A549 (cell line): ENCODE measurements at regions not wholly inside any gene's neighbourhood (a gene's known extent, or its start where the extent isn't known, plus 50 kb on each side); places are given as distances from the start of the nearest gene placed in this dataset.

Source experiments
- ATAC-seq, 2 experiments: fragments of 200-7000 bp in 1 of 2; fragments of >200 bp in 1 of 2; cut with Nextera tagmentation in 1 of 2; cut with Tn5 transposase in 1 of 2; 3 replicates each; pipeline versions ENCODE4 v1.8.0 to v1.9.1; 2018 to 2020; ENCODE audit warnings: mild to moderate bottlenecking in 1 of 2, moderate library complexity in 1 of 2
- CTCF ChIA-PET: fragments of 300-600 bp; sonication (Branson Sonifier 250); formaldehyde crosslinking; extraction: SDS; loops from one replicate; lab custom pipeline; 2021; ENCODE audit warnings: antibody characterized with exemption, inconsistent platforms; lab: Yijun Ruan, JAX
- POLR2A ChIA-PET: fragments of 350-600 bp; formaldehyde crosslinking; extraction: SDS; loops from one replicate; lab custom pipeline; 2021; ENCODE audit warnings: antibody characterized with exemption, inconsistent platforms; lab: Yijun Ruan, JAX
- DNase-seq, 2 experiments: peaks; one replicate each; pipeline versions ENCODE4 v3.0.0 to v3.0.0-alpha.2; 2011 to 2016; ENCODE audit warnings: low read depth in 1 of 2, low spot score in 1 of 2
- FAIRE-seq: peaks from 2 replicates; lab custom pipeline; 2011; peaks lifted over from hg19 to GRCh38; lab: Jason Lieb, UNC
- H3K27ac ChIP-seq, 2 experiments: fragments of >200 bp; sonication (Bioruptor Twin); formaldehyde crosslinking; 3 replicates each; pipeline ENCODE4 v1.5.1; 2016 to 2017
- H3K4me1 ChIP-seq: fragments of >200 bp; sonication (Bioruptor Twin); formaldehyde crosslinking; 3 replicates; pipeline ENCODE4 v1.6.1; 2016
- H3K4me2 ChIP-seq: fragments of >200 bp; sonication (Bioruptor Twin); formaldehyde crosslinking; 3 replicates; pipeline ENCODE4 v1.6.1; 2016
- H3K4me3 ChIP-seq: fragments of >200 bp; sonication (Bioruptor Twin); formaldehyde crosslinking; 3 replicates; pipeline ENCODE4 v1.5.1; 2016
- H3K9me3 ChIP-seq: fragments of >200 bp; sonication (Bioruptor Twin); formaldehyde crosslinking; 3 replicates; pipeline ENCODE4 v1.6.1; 2016
- ATOH8 ChIP-seq: fragments of 250-450 bp; sonication (Bioruptor Pico); IDR thresholded peaks from 2 replicates; pipeline ENCODE4 v1.5.0; 2020; ENCODE audit warnings: low read depth, mild to moderate bottlenecking, moderate library complexity
- CBX8 ChIP-seq: fragments of 200-600 bp; sonication (generic); IDR thresholded peaks from 2 replicates; pipeline ENCODE4 v1.6.1; 2016
- CEBPB ChIP-seq, 2 experiments: fragments of >200 bp in 1 of 2; sonication (Bioruptor Twin) in 1 of 2; formaldehyde crosslinking in 1 of 2; IDR thresholded peaks; 2 replicates each; pipeline ENCODE4 v1.6.1; 2012 to 2016
- CHD4 ChIP-seq: fragments of 200-600 bp; sonication (generic); IDR thresholded peaks from 2 replicates; pipeline ENCODE4 v1.6.1; 2016; ENCODE audit warnings: antibody characterized with exemption, mild to moderate bottlenecking, borderline replicate concordance
- E2F6 ChIP-seq: IDR thresholded peaks from 2 replicates; pipeline ENCODE4 v1.6.1; 2012; ENCODE audit warnings: low read depth, borderline replicate concordance
- ELK1 ChIP-seq: fragments of 150-350 bp; IDR thresholded peaks from 2 replicates; pipeline ENCODE4 v1.6.1; 2014; ENCODE audit warnings: low read depth, mild to moderate bottlenecking, low read length
- FOSL2 ChIP-seq, 2 experiments: fragments of 450-650 bp in 1 of 2; fragments of >200 bp in 1 of 2; sonication (Bioruptor Twin) in 1 of 2; formaldehyde crosslinking; IDR thresholded peaks; 2 replicates each; pipeline versions ENCODE4 v1.5.0 to v1.6.1; 2016 to 2020; ENCODE audit warnings: mild to moderate bottlenecking in 1 of 2, moderate library complexity in 1 of 2
- FOXS1 ChIP-seq: fragments of 250-450 bp; sonication (Bioruptor Pico); IDR thresholded peaks from 2 replicates; pipeline ENCODE4 v1.5.0; 2020; ENCODE audit warnings: mild to moderate bottlenecking, moderate library complexity
- GATA3 ChIP-seq: IDR thresholded peaks from 2 replicates; pipeline ENCODE4 v1.6.1; 2012; ENCODE audit warnings: borderline replicate concordance
- HES2 ChIP-seq: fragments of >200 bp; sonication (Bioruptor Twin); formaldehyde crosslinking; IDR thresholded peaks from 2 replicates; pipeline ENCODE4 v1.6.1; 2016
- HEYL ChIP-seq: fragments of 250-450 bp; sonication (Bioruptor Pico); IDR thresholded peaks from 2 replicates; pipeline ENCODE4 v1.8.0; 2021; ENCODE audit warnings: mild to moderate bottlenecking, moderate library complexity
- HMGXB4 ChIP-seq: fragments of 250-450 bp; sonication (Bioruptor Pico); IDR thresholded peaks from 2 replicates; pipeline ENCODE4 v1.5.0; 2021; ENCODE audit warnings: mild to moderate bottlenecking, moderate library complexity, borderline replicate concordance
- HOXB5 ChIP-seq: fragments of 250-450 bp; sonication (Bioruptor Pico); IDR thresholded peaks from 2 replicates; pipeline ENCODE4 v1.5.0; 2020; ENCODE audit warnings: mild to moderate bottlenecking, moderate library complexity
- JUN ChIP-seq, 2 experiments: fragments of >200 bp; sonication (Bioruptor Twin); formaldehyde crosslinking; IDR thresholded peaks; 2 replicates in 1 of 2; 3 replicates in 1 of 2; pipeline ENCODE4 v1.6.1; 2016 to 2017
- KDM1A ChIP-seq: fragments of 200-600 bp; sonication (generic); IDR thresholded peaks from 2 replicates; pipeline ENCODE4 v1.6.1; 2016; ENCODE audit warnings: low read depth, mild to moderate bottlenecking
- NPAS2 ChIP-seq: fragments of 250-450 bp; sonication (Bioruptor Pico); IDR thresholded peaks from 2 replicates; pipeline ENCODE4 v1.8.0; 2022; ENCODE audit warnings: mild to moderate bottlenecking, moderate library complexity, borderline replicate concordance
- PBX3 ChIP-seq: IDR thresholded peaks from 2 replicates; pipeline ENCODE4 v1.6.1; 2012
- PHF8 ChIP-seq: fragments of 200-600 bp; sonication (generic); IDR thresholded peaks from 2 replicates; pipeline ENCODE4 v1.6.1; 2016; ENCODE audit warnings: low read depth, mild to moderate bottlenecking, antibody characterized with exemption, moderate library complexity, borderline replicate concordance
- RARB ChIP-seq: fragments of 250-450 bp; sonication (Bioruptor Pico); IDR thresholded peaks from 2 replicates; pipeline ENCODE4 v1.8.0; 2021; ENCODE audit warnings: mild to moderate bottlenecking, moderate library complexity
- RCOR1 ChIP-seq: fragments of 150-350 bp; IDR thresholded peaks from 2 replicates; pipeline ENCODE4 v1.6.1; 2014; ENCODE audit warnings: antibody characterized with exemption, low read length, low read depth
- SREBF2 ChIP-seq: fragments of 450-650 bp; IDR thresholded peaks from 2 replicates; pipeline ENCODE4 v1.6.1; 2014; ENCODE audit warnings: mild to moderate bottlenecking, moderate library complexity
- TFCP2L1 ChIP-seq: fragments of 250-450 bp; sonication (Bioruptor Pico); IDR thresholded peaks from 2 replicates; pipeline ENCODE4 v1.5.0; 2021; ENCODE audit warnings: mild to moderate bottlenecking
- ZC3H11A ChIP-seq: fragments of 450-650 bp; IDR thresholded peaks from 2 replicates; pipeline ENCODE4 v1.6.1; 2014; ENCODE audit warnings: antibody characterized with exemption, mild to moderate bottlenecking
- ZNF302 ChIP-seq: fragments of 250-450 bp; sonication (Bioruptor Pico); IDR thresholded peaks from 2 replicates; pipeline ENCODE4 v1.9.0; 2021; ENCODE audit warnings: inconsistent platforms, mild to moderate bottlenecking, moderate library complexity
- ZSCAN20 ChIP-seq: fragments of 250-450 bp; sonication (Bioruptor Pico); IDR thresholded peaks from 2 replicates; pipeline ENCODE4 v1.8.0; 2022; ENCODE audit warnings: mild to moderate bottlenecking, moderate library complexity
- WGBS: methylation state at CpG from one replicate; pipeline ENCODE4 v1.1.6; 2017; ENCODE audit errors: missing lambda C conversion rate; 5-methylcytosine and 5-hydroxymethylcytosine counted together

GRCh38 chr4:185914583-185915199 lies 102.7 kb upstream of the SORBS2 start:
- Histone ChIP-seq H3K27ac (no peak overlapping the region), H3K4me2 (no peak overlapping the region), H3K4me3 (no peak overlapping the region), H3K9me3 (no peaks in the 10 kb centered on the region), H3K4me1 (no peaks in the 10 kb centered on the region)
- WGBS = 70% methylated on average over 11 of the region's 11 CpGs
- ATAC-seq (no peak), FAIRE-seq (no peak), DNase-seq (no peak)
- no peak for TF ChIP-seq HEYL (CRISPR knock-in tag)
- no peak for TF ChIP-seq ZSCAN20 (CRISPR knock-in tag)
- no peak for TF ChIP-seq FOSL2 (IDR thresholded peaks at IDR 0.05)
- no peak for TF ChIP-seq FOSL2 (CRISPR knock-in tag; IDR thresholded peaks at IDR 0.05)
- no peak for TF ChIP-seq PBX3
- TF ChIP-seq CBX8 = no peak
- CTCF ChIA-PET = no interaction called here
- POLR2A ChIA-PET = no interaction called here

GRCh38 chr4:185915271-185915670 lies 103.3 kb upstream of the SORBS2 start:
- TF ChIP-seq SREBF2 (no peak), TFCP2L1 (CRISPR knock-in tag) (no peak), HOXB5 (CRISPR knock-in tag) (no peak), ELK1 (no peak)
- Histone ChIP-seq H3K27ac (no peak overlapping the region), H3K4me3 (no peak overlapping the region), H3K4me2 (no peak overlapping the region), H3K9me3 (no peaks in the 10 kb centered on the region), H3K4me1 (no peaks in the 10 kb centered on the region)
- POLR2A ChIA-PET = no interaction called here
- CTCF ChIA-PET = no interaction called here
- FAIRE-seq (no peak), ATAC-seq (no peak), DNase-seq (no peak)
- 6% methylated on average over 2 of the region's 2 CpGs for WGBS

GRCh38 chr4:185915817-185916216 lies 103.8 kb upstream of the SORBS2 start:
- CTCF ChIA-PET = no interaction called here
- no peak overlapping the region for H3K4me2 ChIP-seq
- no peaks in the 10 kb centered on the region for H3K9me3 ChIP-seq
- no peak for FAIRE-seq
- H3K27ac ChIP-seq = no peak overlapping the region
- no peaks in the 10 kb centered on the region for H3K4me1 ChIP-seq
- no peak overlapping the region for H3K4me3 ChIP-seq
- POLR2A ChIA-PET = no interaction called here
- WGBS = 54% methylated on average over 4 of the region's 4 CpGs
- ATAC-seq = no peak
- DNase-seq = no peak
- TF ChIP-seq RARB (CRISPR knock-in tag) (no peak), RCOR1 (no peak), E2F6 (no peak), FOXS1 (no peak), HMGXB4 (CRISPR knock-in tag) (no peak), KDM1A (no peak), PHF8 (no peak), ZC3H11A (no peak), HES2 (no peak), JUN (IDR thresholded peaks at IDR 0.05) (no peak), CHD4 (no peak), ATOH8 (no peak), ZNF302 (CRISPR knock-in tag) (no peak), ELK1 (no peak), NPAS2 (no peak), GATA3 (no peak), CEBPB (IDR thresholded peaks at IDR 0.05) (no peak)
